AG09319 (cell line): ENCODE measurements at regions not wholly inside any gene's neighbourhood (a gene's known extent, or its start where the extent isn't known, plus 50 kb on each side); places are given as distances from the start of the nearest gene placed in this dataset.

Source experiments
- DNase-seq: peaks from one replicate; pipeline ENCODE4 v3.0.0-alpha.2; 2010; ENCODE audit warnings: low read depth; ENCODE audit errors: extremely low read depth
- CTCF ChIP-seq: IDR thresholded peaks from 2 replicates; pipeline ENCODE4 v1.5.1; 2011; ENCODE audit warnings: low read depth, mild to moderate bottlenecking, inconsistent platforms, low read length, moderate library complexity

- no peak for DNase-seq
- TF ChIP-seq CTCF: no peak
These were observed 149.1 kb downstream of the BMP4 start for GRCh38 chr14:53807542-53807941.

DNA sequence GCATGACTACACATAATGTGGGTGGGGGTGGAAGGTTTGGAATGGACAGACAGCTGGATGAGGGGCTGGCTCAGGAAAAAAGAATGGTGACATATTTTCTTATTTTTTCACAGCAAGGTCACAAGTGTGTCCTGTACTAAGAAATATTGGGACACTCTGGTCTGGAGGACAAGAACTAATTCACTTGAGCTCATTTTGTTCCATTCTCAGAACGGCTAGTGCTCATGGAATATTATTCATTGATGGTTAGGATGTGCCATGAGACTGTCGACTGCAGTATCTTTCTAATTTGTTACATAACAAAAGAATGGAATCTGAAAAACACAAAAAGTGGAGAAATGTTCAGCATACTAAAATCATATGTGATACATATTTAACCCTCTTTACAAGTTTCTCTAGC, 149.5 kb downstream of the BMP4 start:
- DNase-seq: no peak
- TF ChIP-seq CTCF: no peak

DNA sequence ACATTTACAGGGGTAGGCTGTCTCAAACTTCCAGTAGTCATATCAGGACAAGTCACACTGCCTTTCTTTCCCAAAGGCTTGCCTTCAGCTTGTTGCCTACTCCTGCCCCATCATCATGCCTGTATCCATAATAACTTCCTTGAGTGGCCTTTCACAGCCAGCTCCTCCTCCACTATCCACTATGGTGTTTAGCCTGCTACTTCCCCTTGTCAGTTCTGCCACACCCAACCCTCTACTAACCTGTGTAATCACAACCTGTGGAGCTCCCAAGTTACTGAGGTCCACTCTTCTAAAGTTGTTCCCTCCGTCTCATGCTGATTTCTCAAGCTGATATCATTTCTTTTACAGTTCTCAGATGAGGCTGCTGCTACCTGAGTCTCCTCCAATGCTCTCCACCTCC, 159.9 kb downstream of the BMP4 start:
- DNase-seq: no peak
- TF ChIP-seq CTCF: no peak

DNA sequence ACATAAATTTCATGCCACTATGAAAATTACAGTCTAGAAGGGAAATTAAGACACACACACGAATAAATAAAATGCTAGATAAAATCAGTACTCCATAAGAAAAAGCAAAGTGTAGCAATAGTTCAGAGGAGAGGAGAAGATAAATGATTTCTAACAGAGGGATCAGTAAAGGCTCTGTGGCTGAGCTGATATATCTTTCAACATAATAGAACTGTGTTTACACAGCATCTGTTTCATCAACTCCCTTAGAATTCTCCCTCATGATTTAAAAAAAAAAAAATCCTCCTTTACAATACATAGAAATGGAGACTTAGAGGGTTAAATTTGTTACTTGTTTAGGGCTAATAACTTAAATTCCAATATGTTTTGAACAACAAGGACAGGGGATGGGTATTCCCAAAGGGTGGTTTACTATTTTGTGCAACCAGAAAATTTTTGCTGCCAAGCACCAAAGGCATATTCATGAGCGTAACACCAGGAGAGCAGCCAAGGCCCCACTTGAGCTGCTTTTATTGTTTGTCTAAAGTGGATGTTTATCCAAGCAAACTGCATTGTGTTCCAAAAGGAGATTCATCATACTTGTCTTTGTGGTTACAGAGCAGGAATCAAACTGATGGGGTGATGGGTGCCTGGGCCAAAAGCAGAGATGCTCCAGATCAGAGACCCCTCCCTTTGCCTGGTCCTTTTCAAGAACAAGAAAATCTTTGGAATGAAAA, 162.7 kb downstream of the BMP4 start:
- no peak for DNase-seq
- TF ChIP-seq CTCF: no peak

GRCh38 chr14:53792909-53793308, 163.7 kb downstream of the BMP4 start:
- no peak; the same call in none of the 2 replicates for TF ChIP-seq CTCF
- no peak for DNase-seq

GRCh38 chr14:53790731-53791500, 165.7 kb downstream of the BMP4 start:
- TF ChIP-seq CTCF: no peak
- no peak for DNase-seq

GRCh38 chr14:53788566-53788965, 168.1 kb downstream of the BMP4 start:
- DNase-seq: no peak
- TF ChIP-seq CTCF: no peak
